Epithelial cell of proximal tubule (primary cell): ENCODE measurements at regions not wholly inside any gene's neighbourhood (a gene's known extent, or its start where the extent isn't known, plus 50 kb on each side); places are given as distances from the start of the nearest gene placed in this dataset.

Source experiments
- DNase-seq: peaks from one replicate; pipeline ENCODE4 v3.0.0-alpha.2; 2011; ENCODE audit warnings: low read depth
- H3K4me3 ChIP-seq: 2 replicates; pipeline ENCODE4 v1.5.1; 2011; ENCODE audit warnings: low read depth, mild to moderate bottlenecking, low read length
- TF ChIP-seq, protein P1 (sequence below): conservative IDR thresholded peaks from 2 replicates; pipeline ENCODE4 v1.5.1; 2012; ENCODE audit warnings: low read depth, mild to moderate bottlenecking, low read length

DNA sequence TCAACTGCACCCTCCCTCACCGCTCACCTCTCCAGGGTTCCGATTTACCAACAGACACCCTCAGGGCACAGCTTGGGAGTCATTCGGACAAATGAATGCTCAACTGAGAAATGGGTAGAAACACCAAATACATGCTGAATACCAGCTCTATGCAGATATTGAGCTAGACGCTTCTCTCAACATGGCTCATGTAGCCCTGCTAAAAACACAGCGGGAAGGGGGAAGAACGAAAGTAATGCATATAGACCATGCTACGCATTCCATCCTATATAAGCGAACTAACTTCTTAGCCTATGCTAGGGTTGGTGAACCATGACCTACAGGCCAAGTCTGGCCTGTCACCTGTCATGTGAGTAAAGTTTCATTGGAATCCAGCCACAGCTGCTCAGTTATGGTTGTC lies 304.0 kb downstream of the UQCRFS1 start:
- no peak for DNase-seq
- no peak overlapping the region for H3K4me3 ChIP-seq
- TF ChIP-seq, protein P1, sequence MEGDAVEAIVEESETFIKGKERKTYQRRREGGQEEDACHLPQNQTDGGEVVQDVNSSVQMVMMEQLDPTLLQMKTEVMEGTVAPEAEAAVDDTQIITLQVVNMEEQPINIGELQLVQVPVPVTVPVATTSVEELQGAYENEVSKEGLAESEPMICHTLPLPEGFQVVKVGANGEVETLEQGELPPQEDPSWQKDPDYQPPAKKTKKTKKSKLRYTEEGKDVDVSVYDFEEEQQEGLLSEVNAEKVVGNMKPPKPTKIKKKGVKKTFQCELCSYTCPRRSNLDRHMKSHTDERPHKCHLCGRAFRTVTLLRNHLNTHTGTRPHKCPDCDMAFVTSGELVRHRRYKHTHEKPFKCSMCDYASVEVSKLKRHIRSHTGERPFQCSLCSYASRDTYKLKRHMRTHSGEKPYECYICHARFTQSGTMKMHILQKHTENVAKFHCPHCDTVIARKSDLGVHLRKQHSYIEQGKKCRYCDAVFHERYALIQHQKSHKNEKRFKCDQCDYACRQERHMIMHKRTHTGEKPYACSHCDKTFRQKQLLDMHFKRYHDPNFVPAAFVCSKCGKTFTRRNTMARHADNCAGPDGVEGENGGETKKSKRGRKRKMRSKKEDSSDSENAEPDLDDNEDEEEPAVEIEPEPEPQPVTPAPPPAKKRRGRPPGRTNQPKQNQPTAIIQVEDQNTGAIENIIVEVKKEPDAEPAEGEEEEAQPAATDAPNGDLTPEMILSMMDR: no peak

DNA sequence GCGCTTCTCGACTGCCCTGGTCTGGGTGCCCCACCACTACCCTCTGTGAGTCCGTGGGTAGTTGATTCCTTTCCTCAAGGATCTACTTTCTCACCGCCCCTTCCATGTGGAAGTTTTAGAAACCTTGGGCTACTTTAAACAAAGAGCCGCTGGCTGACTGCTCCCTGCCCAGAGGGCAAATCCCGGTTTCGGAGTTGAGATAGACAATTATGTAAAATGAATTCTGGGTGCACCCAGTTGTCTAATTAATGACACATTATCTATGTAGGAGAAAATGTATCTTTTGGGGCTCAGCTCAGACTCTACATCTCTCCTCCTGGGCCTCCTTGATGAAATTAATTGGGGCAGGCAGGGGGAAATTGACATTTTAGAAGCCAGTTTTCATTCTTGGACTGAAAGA lies 305.4 kb downstream of the UQCRFS1 start:
- no peak for DNase-seq
- TF ChIP-seq, protein P1: no peak
- no peak overlapping the region for H3K4me3 ChIP-seq

DNA sequence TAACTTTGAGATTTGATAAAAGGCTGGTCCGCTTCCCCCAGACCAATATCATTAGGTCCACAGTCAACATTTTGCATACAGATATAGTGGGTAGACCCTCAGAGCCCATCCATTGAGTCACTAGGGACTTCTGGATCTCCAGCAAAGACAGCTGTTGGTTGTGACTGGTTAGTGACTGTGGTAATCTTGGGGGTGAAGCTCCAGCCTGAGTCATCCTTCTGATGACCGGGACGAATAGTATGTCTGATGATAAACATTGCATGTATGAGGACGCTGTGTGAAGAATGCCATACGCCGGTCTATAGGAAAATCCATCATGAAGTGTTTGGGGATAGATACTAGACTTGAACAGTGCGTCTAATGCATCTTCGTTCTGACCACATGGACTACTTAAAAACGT lies 307.0 kb downstream of the UQCRFS1 start:
- TF ChIP-seq, protein P1: no peak
- H3K4me3 ChIP-seq: no peak overlapping the region
- DNase-seq: no peak

DNA sequence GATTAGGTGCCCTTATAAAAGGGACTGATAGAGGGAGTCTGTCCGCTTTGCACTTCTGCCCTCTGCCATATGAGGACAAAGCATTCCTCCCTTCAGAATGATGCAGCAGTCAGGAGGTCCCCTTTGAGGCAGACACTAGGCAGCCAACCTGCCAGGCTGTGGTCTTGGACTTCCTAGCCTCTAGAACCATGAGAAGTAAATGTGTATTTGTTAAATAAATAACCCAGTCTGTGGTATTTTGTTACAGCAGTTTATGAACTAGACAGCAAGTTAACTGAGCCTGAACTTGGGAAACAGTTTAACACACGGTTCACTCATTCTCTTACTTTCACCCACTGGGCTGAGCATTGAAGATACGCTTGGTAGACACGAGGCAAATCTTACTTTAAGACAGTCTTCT lies 313.2 kb downstream of the UQCRFS1 start:
- no peak for DNase-seq
- TF ChIP-seq, protein P1: no peak
- no peak overlapping the region for H3K4me3 ChIP-seq

DNA sequence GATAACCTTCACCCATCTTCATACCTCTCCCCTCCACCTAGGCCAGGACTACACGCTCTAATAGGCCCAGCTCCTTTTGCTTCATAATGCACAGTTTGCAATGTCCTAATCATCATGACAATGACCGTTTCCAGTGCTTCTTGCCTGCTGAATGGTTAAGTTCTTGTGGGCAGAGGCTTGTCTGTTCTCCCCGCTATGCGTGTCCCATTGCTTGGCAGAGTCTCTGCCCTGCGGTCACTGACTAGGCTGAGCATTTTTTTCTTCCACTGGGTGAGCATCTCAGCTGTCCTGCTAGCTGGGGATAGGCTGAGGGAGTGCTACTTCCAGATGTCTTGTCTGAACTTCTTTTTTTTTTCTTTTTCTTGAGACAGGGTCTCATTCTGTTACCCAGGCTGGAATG lies 314.7 kb downstream of the UQCRFS1 start:
- TF ChIP-seq, protein P1: no peak
- H3K4me3 ChIP-seq: no peak overlapping the region
- no peak for DNase-seq

DNA sequence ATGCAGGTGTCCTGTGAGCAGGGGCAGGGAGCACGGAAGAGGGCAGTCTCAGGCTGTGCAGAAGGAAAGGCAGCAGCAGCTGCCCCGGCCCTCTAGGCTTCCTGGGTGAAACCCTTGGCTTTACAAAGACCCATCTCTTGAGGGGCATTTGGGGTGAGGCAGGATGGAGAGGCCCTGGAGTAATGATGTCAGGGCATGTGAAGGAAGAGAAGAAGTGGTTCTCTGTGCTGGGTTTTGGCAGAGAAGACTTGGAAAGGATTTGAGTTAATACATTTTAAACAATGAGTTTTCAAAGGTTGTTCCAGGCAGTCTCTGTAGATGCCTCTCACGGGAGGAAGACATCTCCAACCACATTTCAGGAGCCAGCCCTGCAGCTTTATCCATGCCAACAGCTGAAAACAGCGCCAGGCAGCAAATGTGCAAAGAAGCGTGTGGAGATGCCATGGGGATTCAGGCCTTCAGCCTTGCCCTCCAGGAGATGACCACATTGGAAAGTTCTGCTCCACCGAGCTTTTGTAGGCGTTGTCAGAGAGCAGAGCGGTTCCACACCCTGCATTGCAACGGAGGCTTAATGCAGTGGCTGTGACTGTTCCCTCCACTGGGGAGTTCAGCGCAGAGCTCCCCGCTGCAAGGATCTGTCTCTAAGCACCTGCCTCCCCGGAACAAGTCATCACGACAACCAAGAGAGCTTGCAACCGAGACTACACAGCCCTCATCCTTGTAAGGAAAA lies 322.8 kb downstream of the UQCRFS1 start:
- TF ChIP-seq, protein P1: no peak
- H3K4me3 ChIP-seq: no peak overlapping the region
- DNase-seq: no peak
